K562 (cell line): ENCODE measurements at regions not wholly inside any gene's neighbourhood (a gene's known extent, or its start where the extent isn't known, plus 50 kb on each side); places are given as distances from the start of the nearest gene placed in this dataset.

ENCODE experiments used
- ATAC-seq: fragments of 200-7000 bp; cut with Tn5 transposase; 3 replicates; pipeline ENCODE4 v1.9.1; 2020; ENCODE audit warnings: moderate library complexity
- BruUV-seq: library from RNA; stranded (reverse); fragments of 400-500 nt; replicated peaks from 2 replicates; lab custom pipeline; 2021; lab: Mats Ljungman, UMichigan
- CTCF ChIA-PET: fragments of 300-600 bp; formaldehyde crosslinking; extraction: SDS; loops from one replicate; lab custom pipeline; 2021; ENCODE audit warnings: low intra/inter-chr PET ratio; lab: Yijun Ruan, JAX
- POLR2A ChIA-PET: fragments of 300-600, 350-650 bp; sonication (Branson Sonifier 250); formaldehyde crosslinking; extraction: SDS; loops from one replicate; lab custom pipeline; 2021; ENCODE audit warnings: antibody characterized with exemption, inconsistent platforms; lab: Yijun Ruan, JAX
- DNase-seq, 4 experiments: peaks; one replicate each; pipeline versions ENCODE4 v3.0.0 to v3.0.0-alpha.2; 2011 to 2018; ENCODE audit warnings: low spot score in 3 of 4, mixed read lengths in 3 of 4; ENCODE audit errors: extremely low read depth in 1 of 4
- FAIRE-seq: peaks from 2 replicates; lab custom pipeline; 2011; peaks lifted over from hg19 to GRCh38; lab: Jason Lieb, UNC
- H2AFZ ChIP-seq: 2 replicates; pipeline ENCODE4 v1.6.0; 2011; ENCODE audit warnings: low read depth, low read length, control low read depth, inconsistent platforms
- H3K27ac ChIP-seq: fragments of 200-600 bp; 3 replicates; pipeline ENCODE4 v1.8.0; 2011; ENCODE audit warnings: low read depth, mild to moderate bottlenecking, control low read depth, inconsistent platforms, low read length, moderate library complexity, mixed read lengths; ENCODE audit errors: extremely low read depth
- H3K27me3 ChIP-seq, 2 experiments: fragments of 300-600 bp in 1 of 2; 2 replicates in 1 of 2; 3 replicates in 1 of 2; pipeline versions ENCODE4 v1.6.0 to v1.8.0; 2011; ENCODE audit warnings: inconsistent platforms in 2 of 2, low read length in 2 of 2, mild to moderate bottlenecking in 1 of 2, mixed read lengths in 1 of 2, moderate library complexity in 1 of 2; ENCODE audit not compliant: control insufficient read depth in 2 of 2, insufficient read depth in 2 of 2
- H3K36me3 ChIP-seq: fragments of 300-600 bp; 3 replicates; pipeline ENCODE4 v1.8.0; 2011; ENCODE audit warnings: mild to moderate bottlenecking, low read length, inconsistent platforms; ENCODE audit not compliant: control insufficient read depth, insufficient read depth
- H3K4me1 ChIP-seq, 2 experiments: fragments of 200-600 bp in 1 of 2; replicated peaks in 1 of 2; 2 replicates in 1 of 2; 3 replicates in 1 of 2; pipeline versions ENCODE4 v1.5.1 to v1.8.0; 2011; ENCODE audit warnings: inconsistent platforms in 2 of 2, low read length in 2 of 2, mild to moderate bottlenecking in 1 of 2, mixed read lengths in 1 of 2, moderate library complexity in 1 of 2; ENCODE audit not compliant: control insufficient read depth in 2 of 2, insufficient read depth in 2 of 2
- H3K4me2 ChIP-seq: 2 replicates; pipeline ENCODE4 v1.6.1; 2011; ENCODE audit warnings: low read length, control low read depth, inconsistent platforms, mixed read lengths; ENCODE audit not compliant: insufficient read depth
- H3K4me3 ChIP-seq: fragments of 200-600 bp; sonication (generic), shearing (Covaris generic); 2 replicates; pipeline ENCODE4 v1.5.1; 2016; ENCODE audit warnings: control low read depth, inconsistent platforms
- H3K79me2 ChIP-seq: fragments of 200-600 bp; 3 replicates; pipeline ENCODE4 v1.8.0; 2011; ENCODE audit warnings: low read length, inconsistent platforms; ENCODE audit not compliant: control insufficient read depth, insufficient read depth
- H3K9ac ChIP-seq, 2 experiments: 2 replicates each; pipeline versions ENCODE4 v1.6.0 to v1.6.1; 2011; ENCODE audit warnings: low read depth in 2 of 2, low read length in 2 of 2, control low read depth in 1 of 2, inconsistent platforms in 1 of 2, mild to moderate bottlenecking in 1 of 2, mixed read lengths in 1 of 2; ENCODE audit not compliant: insufficient read depth in 1 of 2
- H3K9me1 ChIP-seq: one replicate; pipeline ENCODE4 v1.6.0; 2011; ENCODE audit warnings: inconsistent platforms, mild to moderate bottlenecking, low read length, moderate library complexity; ENCODE audit not compliant: control insufficient read depth, insufficient read depth
- H3K9me3 ChIP-seq: replicated peaks from 2 replicates; pipeline ENCODE4 v1.5.1; 2011; ENCODE audit warnings: low read depth, low read length, inconsistent platforms; ENCODE audit not compliant: control insufficient read depth, insufficient read depth
- H4K20me1 ChIP-seq: replicated peaks from 2 replicates; pipeline ENCODE4 v1.6.1; 2011; ENCODE audit warnings: low read length, inconsistent platforms, mixed read lengths; ENCODE audit not compliant: control insufficient read depth, insufficient read depth
- BRD4 ChIP-seq: fragments of 200-600 bp; sonication (generic); IDR thresholded peaks from 2 replicates; pipeline ENCODE4 v1.6.1; 2017; ENCODE audit warnings: inconsistent platforms
- C11orf30 ChIP-seq: fragments of 450-650 bp; IDR thresholded peaks from 2 replicates; pipeline ENCODE4 v1.6.1; 2016; ENCODE audit warnings: low read depth, mild to moderate bottlenecking
- FIP1L1 ChIP-seq: fragments of 200-400 bp; formaldehyde crosslinking; IDR thresholded peaks from 2 replicates; pipeline ENCODE4 v1.6.1; 2018; ENCODE audit warnings: mild to moderate bottlenecking, low read depth, low read length; ENCODE audit not compliant: poor library complexity, severe bottlenecking
- HEY1 ChIP-seq: fragments of 250-450 bp; sonication (Bioruptor Pico); IDR thresholded peaks from 2 replicates; pipeline ENCODE4 v1.5.0; 2020; ENCODE audit warnings: mild to moderate bottlenecking, moderate library complexity, borderline replicate concordance
- POLR2G ChIP-seq: fragments of 200-400 bp; formaldehyde crosslinking; IDR thresholded peaks from 2 replicates; pipeline ENCODE4 v1.6.1; 2017; ENCODE audit warnings: low read depth, mild to moderate bottlenecking, antibody characterized with exemption, low read length, moderate library complexity
- ZBTB17 ChIP-seq: fragments of 450-650 bp; formaldehyde crosslinking; IDR thresholded peaks from 2 replicates; pipeline ENCODE4 v1.4.0; 2020; ENCODE audit warnings: mild to moderate bottlenecking
- ZNF584 ChIP-seq: fragments of 200-800 bp; sonication (Bioruptor generic); IDR thresholded peaks from 2 replicates; pipeline ENCODE4 v1.6.1; 2016; ENCODE audit warnings: low read depth, mild to moderate bottlenecking, missing genetic modification characterization, missing compliant biosample characterization
- ZZZ3 ChIP-seq: fragments of 450-650 bp; IDR thresholded peaks from 2 replicates; pipeline ENCODE4 v1.6.1; 2016; ENCODE audit warnings: antibody characterized with exemption, mild to moderate bottlenecking, moderate library complexity
- WGBS: fragments of 100-300 bp; shearing (Covaris generic); methylation state at CpG from one replicate; pipeline ENCODE4 v1.1.6; 2016; ENCODE audit warnings: low coverage, mixed read lengths; ENCODE audit not compliant: insufficient coverage; ENCODE audit errors: missing lambda C conversion rate; 5-methylcytosine and 5-hydroxymethylcytosine counted together
- in situ Hi-C: fragments of 300-500 bp; cut with MboI; formaldehyde crosslinking; loops from 4 replicates; pipeline ENCODE4 v1.15.0; 2018; ENCODE audit warnings: inconsistent platforms, mixed read lengths
- intact Hi-C: fragments of 100-400 bp; cut with micrococcal nuclease; formaldehyde crosslinking; loops from 2 replicates; pipeline ENCODE4 v1.14.2; 2022

DNA sequence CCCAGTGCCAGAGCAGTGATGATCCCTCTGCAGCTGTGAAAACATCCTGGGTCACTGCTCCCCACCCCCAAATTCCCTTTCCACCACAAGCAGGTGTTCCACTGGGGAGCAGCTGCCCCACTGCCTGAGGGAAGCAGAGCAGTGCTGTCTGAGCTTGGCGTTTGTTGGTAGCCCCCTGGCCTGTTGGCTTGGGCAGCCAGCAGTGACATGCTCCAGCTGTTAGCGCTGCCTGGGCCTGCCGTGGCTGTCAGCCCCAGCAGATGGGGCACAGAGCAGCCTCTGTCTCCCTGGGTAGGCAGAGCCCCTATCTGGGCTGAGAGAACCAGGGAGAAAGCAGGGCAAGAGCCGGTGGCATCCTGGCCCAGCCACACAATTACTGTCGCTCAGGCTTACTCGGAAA, 247.7 kb downstream of the GLI2 start (continued):
- TF ChIP-seq FIP1L1 (no peak), BRD4 (no peak), POLR2G (no peak), HEY1 (no peak)
- TF ChIP-seq, all 486 proteins: peak for 0

- ChIA-PET POLR2A (interaction anchor here (0.7 kb wide), 1 partner anchor 95 kb away, joined by 3 read pairs; no protein-coding TSS in a partner anchor), CTCF (no interaction called here)
- 0% methylated on average over 7 of the region's 8 CpGs for WGBS
- FAIRE-seq (no peak), ATAC-seq (no peak), DNase-seq (no peak)
- peaks cover 0 to 55% of the 10 kb centered on the region in 2 experiments; a peak in 3 of 5 replicates for H3K27me3 ChIP-seq
- in situ Hi-C loops (no loop called here), intact Hi-C loops (no loop called here)
- no peak overlapping the region for H3K4me3 ChIP-seq
- H4K20me1 ChIP-seq = peaks cover 13% of the 10 kb centered on the region; the same call in 1 of the 2 replicates
- no peak overlapping the region for H3K4me2 ChIP-seq
- H3K9ac ChIP-seq = no peak overlapping the region; a peak in 1 of 4 replicates
- H2AFZ ChIP-seq = no peak overlapping the region
- no peaks in the 10 kb centered on the region for H3K79me2 ChIP-seq
- H3K9me1 ChIP-seq = no peaks in the 10 kb centered on the region
- no TSS peak for BruUV-seq
- no peaks in the 10 kb centered on the region for H3K9me3 ChIP-seq
- H3K27ac ChIP-seq = no peak overlapping the region
- no peaks in the 10 kb centered on the region for H3K36me3 ChIP-seq
- peaks cover 0 to 6% of the 10 kb centered on the region in 2 experiments; a peak in 2 of 5 replicates for H3K4me1 ChIP-seq
- TF ChIP-seq C11orf30 (no peak), ZNF584 (CRISPR knock-in tag) (no peak), ZBTB17 (no peak), ZZZ3 (no peak)
Observed at GRCh38 chr2:120984046-120984445, 248.4 kb downstream of the GLI2 start.
